NT2/D1 (cell line): ENCODE measurements at regions not wholly inside any gene's neighbourhood (a gene's known extent, or its start where the extent isn't known, plus 50 kb on each side); places are given as distances from the start of the nearest gene placed in this dataset.

ENCODE experiments used
- YY1 ChIP-seq: IDR thresholded peaks from 2 replicates; pipeline ENCODE4 v1.6.1; 2011; ENCODE audit not compliant: insufficient read length, insufficient read depth
- ZNF274 ChIP-seq: IDR thresholded peaks from 2 replicates; pipeline ENCODE4 v1.6.1; 2011; ENCODE audit warnings: mild to moderate bottlenecking, low read depth, low read length

GRCh38 chr7:68238204-68238805, 1241.7 kb downstream of the TYW1 start:
- TF ChIP-seq YY1: no peak
- no peak for TF ChIP-seq ZNF274
